ENCODE measurements at regions not wholly inside any gene's neighbourhood (a gene's known extent, or its start where the extent isn't known, plus 50 kb on each side); places are given as distances from the start of the nearest gene placed in this dataset.

DNA sequence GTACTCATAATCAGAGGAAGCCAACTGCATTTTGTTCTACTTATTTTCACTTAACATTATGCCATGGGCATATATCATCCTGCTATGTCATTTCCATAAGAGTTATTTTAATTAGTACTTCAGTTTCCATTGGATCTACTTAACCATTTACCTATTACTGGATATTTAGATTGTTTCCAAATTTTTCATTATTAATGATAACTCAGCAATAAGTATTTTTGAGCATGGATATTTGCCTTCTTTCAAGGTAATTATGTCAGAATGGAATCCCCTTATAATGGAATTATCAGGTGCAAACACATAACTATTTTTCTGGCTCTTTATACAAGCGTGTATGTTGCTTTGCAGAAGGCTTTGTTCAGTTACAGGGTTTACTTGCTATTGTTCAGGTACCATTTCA is 126.6 kb downstream of the RDH14 start:
- no peak for DNase-seq (ENCODE audit: low spot score)
- in situ Hi-C loops (cut with MboI; ENCODE audit: low sequenced_read_pairs, unreplicated experiment): no loop called here
- TF ChIP-seq, protein P1, sequence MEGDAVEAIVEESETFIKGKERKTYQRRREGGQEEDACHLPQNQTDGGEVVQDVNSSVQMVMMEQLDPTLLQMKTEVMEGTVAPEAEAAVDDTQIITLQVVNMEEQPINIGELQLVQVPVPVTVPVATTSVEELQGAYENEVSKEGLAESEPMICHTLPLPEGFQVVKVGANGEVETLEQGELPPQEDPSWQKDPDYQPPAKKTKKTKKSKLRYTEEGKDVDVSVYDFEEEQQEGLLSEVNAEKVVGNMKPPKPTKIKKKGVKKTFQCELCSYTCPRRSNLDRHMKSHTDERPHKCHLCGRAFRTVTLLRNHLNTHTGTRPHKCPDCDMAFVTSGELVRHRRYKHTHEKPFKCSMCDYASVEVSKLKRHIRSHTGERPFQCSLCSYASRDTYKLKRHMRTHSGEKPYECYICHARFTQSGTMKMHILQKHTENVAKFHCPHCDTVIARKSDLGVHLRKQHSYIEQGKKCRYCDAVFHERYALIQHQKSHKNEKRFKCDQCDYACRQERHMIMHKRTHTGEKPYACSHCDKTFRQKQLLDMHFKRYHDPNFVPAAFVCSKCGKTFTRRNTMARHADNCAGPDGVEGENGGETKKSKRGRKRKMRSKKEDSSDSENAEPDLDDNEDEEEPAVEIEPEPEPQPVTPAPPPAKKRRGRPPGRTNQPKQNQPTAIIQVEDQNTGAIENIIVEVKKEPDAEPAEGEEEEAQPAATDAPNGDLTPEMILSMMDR (IDR thresholded peaks at IDR 0.05; ENCODE audit: borderline replicate concordance, control extremely low read depth, extremely low read depth, insufficient read depth, missing control alignments): no peak

DNA sequence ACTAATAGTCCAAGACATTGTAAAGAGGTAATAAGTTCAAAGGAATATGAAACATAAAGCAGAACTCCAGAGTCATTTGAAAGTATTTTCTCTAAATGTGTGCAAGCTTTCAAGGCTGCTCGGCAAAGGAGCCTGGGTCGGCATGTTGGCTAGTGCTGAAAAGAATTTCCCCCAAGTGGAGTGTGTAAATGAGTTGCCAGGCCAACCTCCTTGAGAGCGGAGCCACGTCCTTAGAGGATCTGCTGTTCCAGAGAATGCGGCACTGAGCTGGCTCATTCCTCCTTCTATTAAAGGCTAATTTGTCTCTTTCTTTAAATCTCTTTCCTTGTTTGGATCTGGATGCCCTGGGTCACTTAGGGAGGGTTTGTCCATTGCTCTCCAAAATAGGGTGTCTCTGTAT is 127.5 kb downstream of the RDH14 start:
- TF ChIP-seq, protein P1 (IDR thresholded peaks at IDR 0.05; ENCODE audit: borderline replicate concordance, control extremely low read depth, extremely low read depth, insufficient read depth, missing control alignments): no peak
- DNase-seq (ENCODE audit: low spot score): no peak
- in situ Hi-C loops (cut with MboI; ENCODE audit: low sequenced_read_pairs, unreplicated experiment): no loop called here

DNA sequence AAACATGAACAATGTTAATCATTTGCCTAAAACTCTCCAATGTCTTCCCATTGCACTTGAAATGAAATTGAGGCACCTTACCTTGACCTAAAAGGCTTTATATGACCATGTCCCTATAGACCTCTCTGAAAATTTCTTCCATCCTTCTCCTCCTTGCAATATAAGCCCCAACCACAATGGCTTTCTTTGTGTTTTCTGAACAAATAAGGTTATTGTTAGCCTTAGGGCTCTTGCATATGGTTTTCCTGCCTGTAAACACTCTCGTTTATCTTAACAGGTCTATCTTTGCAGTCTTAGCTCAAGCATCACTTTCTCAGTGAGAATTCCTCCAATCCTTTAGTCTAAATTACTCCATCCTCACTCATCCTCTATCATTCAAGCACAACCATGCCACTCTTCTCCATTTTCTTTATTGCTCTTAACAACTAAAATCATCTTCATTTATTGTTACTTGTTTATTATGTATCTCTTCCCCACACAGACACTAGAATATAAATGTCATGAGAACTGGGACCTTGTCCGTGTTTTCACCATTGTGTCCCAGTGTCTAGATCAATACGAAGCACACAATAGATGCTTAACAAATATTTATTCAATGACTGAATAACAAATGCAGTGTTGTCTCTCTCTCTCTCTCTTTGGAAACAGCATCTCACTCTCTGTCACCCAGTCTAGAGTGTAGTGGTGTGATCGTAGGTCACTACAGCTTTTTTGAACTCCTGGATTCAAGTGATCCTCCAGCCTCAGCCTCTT is 129.3 kb downstream of the RDH14 start:
- TF ChIP-seq, protein P1 (IDR thresholded peaks at IDR 0.05; ENCODE audit: borderline replicate concordance, control extremely low read depth, extremely low read depth, insufficient read depth, missing control alignments): no peak
- DNase-seq (ENCODE audit: low spot score): no peak
- in situ Hi-C loops (cut with MboI; ENCODE audit: low sequenced_read_pairs, unreplicated experiment): no loop called here

DNA sequence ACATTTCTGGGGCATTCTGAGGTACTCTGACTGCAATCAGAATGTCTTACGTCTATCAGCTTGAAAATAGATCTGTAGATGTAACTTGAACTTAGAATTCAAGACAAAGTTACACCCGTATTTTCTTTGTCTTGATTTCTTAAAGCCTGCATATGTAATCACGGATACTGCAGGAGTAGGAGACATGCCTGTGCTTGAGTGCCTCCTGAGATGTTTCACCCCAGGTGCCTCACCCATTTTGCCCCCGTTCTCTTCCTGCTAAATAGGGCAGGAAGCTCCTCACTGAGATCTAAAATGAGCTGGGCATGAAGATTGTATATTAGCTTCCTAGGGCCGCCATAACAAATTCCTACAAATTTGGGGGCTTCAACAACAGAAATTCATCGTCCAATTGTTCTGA is 131.9 kb downstream of the RDH14 start:
- DNase-seq (ENCODE audit: low spot score): no peak
- in situ Hi-C loops (cut with MboI; ENCODE audit: low sequenced_read_pairs, unreplicated experiment): no loop called here
- TF ChIP-seq, protein P1 (IDR thresholded peaks at IDR 0.05; ENCODE audit: borderline replicate concordance, control extremely low read depth, extremely low read depth, insufficient read depth, missing control alignments): no peak

DNA sequence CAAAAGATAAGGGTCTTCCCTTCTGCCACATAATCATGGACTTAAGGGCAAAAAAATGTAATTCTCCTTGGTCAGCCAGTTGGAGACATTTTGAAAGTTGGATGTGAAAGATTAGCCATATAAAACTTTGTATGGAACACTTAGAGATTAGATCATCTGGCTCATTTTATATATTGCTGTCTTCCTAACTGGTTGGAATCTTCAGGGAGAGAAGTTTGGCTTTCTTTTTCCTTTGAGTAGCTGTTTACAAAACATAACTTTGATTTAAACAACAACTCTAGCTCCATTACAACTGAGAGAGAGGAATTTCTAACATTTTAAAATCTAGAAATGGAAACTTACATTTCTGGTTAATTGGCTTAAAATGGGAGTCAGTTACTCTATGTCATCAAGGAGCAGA is 132.7 kb downstream of the RDH14 start:
- DNase-seq (ENCODE audit: low spot score): no peak
- in situ Hi-C loops (cut with MboI; ENCODE audit: low sequenced_read_pairs, unreplicated experiment): no loop called here
- TF ChIP-seq, protein P1 (IDR thresholded peaks at IDR 0.05; ENCODE audit: borderline replicate concordance, control extremely low read depth, extremely low read depth, insufficient read depth, missing control alignments): no peak

DNA sequence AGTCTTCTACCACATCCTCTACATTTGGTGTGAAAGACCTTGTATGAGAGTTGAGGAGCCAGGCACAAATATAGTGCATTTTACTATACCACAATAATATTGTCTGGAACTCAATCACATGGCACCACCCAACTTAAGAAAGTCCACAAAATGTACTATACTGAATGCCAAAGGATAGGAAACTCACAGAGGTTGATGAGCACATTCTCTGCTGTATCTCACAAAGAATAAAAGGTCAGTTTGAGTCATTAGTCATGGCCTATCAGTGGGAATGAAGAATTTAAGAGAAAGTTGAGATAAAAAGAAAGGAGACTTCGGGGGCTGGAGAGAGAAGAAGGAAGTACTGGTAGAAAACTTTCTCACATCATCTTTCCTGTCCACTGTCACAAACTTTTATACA is 134.3 kb downstream of the RDH14 start:
- no peak for DNase-seq (ENCODE audit: low spot score)
- TF ChIP-seq, protein P1 (IDR thresholded peaks at IDR 0.05; ENCODE audit: borderline replicate concordance, control extremely low read depth, extremely low read depth, insufficient read depth, missing control alignments): no peak
- in situ Hi-C loops (cut with MboI; ENCODE audit: low sequenced_read_pairs, unreplicated experiment): no loop called here

Data from GM13976 (cell line).